ENCODE measurements at regions not wholly inside any gene's neighbourhood (a gene's known extent, or its start where the extent isn't known, plus 50 kb on each side); places are given as distances from the start of the nearest gene placed in this dataset.
"Not testable (repeated sequence)": the region's sequence is repeated elsewhere in the genome, so short reads cannot be mapped to it uniquely, and the experiment has no call there.

- DNase-seq, result not testable (repeated sequence)
Measured at GRCh38 chr16:31581065-31581464, 53.4 kb downstream of the AHSP start.

- not testable (repeated sequence) for DNase-seq
Measured at GRCh38 chr16:31601737-31602384, 74.2 kb downstream of the AHSP start.

GRCh38 chr16:31618130-31618529, 90.4 kb downstream of the AHSP start:
- no peak for DNase-seq

GRCh38 chr16:31636433-31636832, 108.7 kb downstream of the AHSP start:
- no peak for DNase-seq

GRCh38 chr16:31641279-31641678, 113.6 kb downstream of the AHSP start:
- no peak for DNase-seq

GRCh38 chr16:31655674-31656073, 128.0 kb downstream of the AHSP start:
- not testable (repeated sequence) for DNase-seq

- DNase-seq, result no peak
Measured at GRCh38 chr16:31664683-31665482, 137.2 kb downstream of the AHSP start.

GRCh38 chr16:31674686-31675085, 147.0 kb downstream of the AHSP start:
- DNase-seq, result no peak

- no peak for DNase-seq
Measured at GRCh38 chr16:31676731-31677130, 149.0 kb downstream of the AHSP start.

GRCh38 chr16:31678649-31679325, 151.1 kb downstream of the AHSP start:
- no peak for DNase-seq

GRCh38 chr16:31689331-31689730, 161.6 kb downstream of the AHSP start:
- DNase-seq, result not testable (repeated sequence)

GRCh38 chr16:31692338-31692737, 164.6 kb downstream of the AHSP start:
- DNase-seq, result not testable (repeated sequence)

GRCh38 chr16:31693733-31694132, 166.0 kb downstream of the AHSP start:
- no peak for DNase-seq

- no peak for DNase-seq
Measured at GRCh38 chr16:31694461-31694860, 166.8 kb downstream of the AHSP start.

- no peak for DNase-seq
Measured at GRCh38 chr16:31695667-31696066, 168.0 kb downstream of the AHSP start.

GRCh38 chr16:31696968-31697743, 169.5 kb downstream of the AHSP start:
- DNase-seq, result no peak

GRCh38 chr16:31697744-31698125, 170.0 kb downstream of the AHSP start:
- DNase-seq, result no peak

- no peak for DNase-seq
Measured at GRCh38 chr16:31698901-31699300, 171.2 kb downstream of the AHSP start.

- DNase-seq, result no peak
Measured at GRCh38 chr16:31699601-31700000, 171.9 kb downstream of the AHSP start.

- DNase-seq, result no peak
Measured at GRCh38 chr16:31700200-31700529, 172.5 kb downstream of the AHSP start.

- DNase-seq, result peak; percentile 79
Measured at GRCh38 chr16:31700530-31701388, 172.8 kb upstream of the ZNF267 start.

GRCh38 chr16:31701734-31702133, 171.9 kb upstream of the ZNF267 start:
- no peak for DNase-seq

All from midbrain (tissue), 1 donor.